Frontal cortex (tissue), 3 donors: ENCODE measurements at regions not wholly inside any gene's neighbourhood (a gene's known extent, or its start where the extent isn't known, plus 50 kb on each side); places are given as distances from the start of the nearest gene placed in this dataset.
"Not testable (repeated sequence)": the region's sequence is repeated elsewhere in the genome, so short reads cannot be mapped to it uniquely, and the experiment has no call there.

Source experiments
- DNase-seq, 2 donors: peaks; one replicate each; pipeline ENCODE4 v3.0.0; 2012; ENCODE audit warnings: low spot score in 2 of 2
- FAIRE-seq: peaks from 2 replicates; lab custom pipeline; 2012; peaks lifted over from hg19 to GRCh38; lab: Jason Lieb, UNC
- donor health status: control.
- donor health status: control.
- donor health status: control.

- FAIRE-seq (no peak), DNase-seq (no peak)
Measured at GRCh38 chr13:38166116-38166515, 183.5 kb upstream of the UFM1 start.

DNA sequence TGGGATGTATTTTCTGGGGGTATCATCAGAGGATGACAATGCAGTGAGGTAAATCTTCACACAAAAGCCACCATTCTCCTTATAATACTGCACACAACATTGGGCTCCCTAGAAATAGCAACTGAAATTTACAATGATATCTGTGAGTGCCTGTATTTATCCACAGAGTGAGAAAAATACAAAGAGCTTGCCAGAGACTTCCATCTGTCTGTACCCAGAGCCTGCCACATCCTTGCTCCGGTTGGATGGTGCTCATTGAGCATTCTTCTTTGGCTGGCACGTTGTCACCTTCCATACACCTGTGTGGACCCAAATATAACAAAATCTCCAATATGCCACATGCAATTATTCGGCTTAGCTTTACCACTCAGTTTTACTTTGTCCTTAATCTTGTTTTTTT, 189.5 kb upstream of the UFM1 start:
- DNase-seq (no peak), FAIRE-seq (no peak)

DNA sequence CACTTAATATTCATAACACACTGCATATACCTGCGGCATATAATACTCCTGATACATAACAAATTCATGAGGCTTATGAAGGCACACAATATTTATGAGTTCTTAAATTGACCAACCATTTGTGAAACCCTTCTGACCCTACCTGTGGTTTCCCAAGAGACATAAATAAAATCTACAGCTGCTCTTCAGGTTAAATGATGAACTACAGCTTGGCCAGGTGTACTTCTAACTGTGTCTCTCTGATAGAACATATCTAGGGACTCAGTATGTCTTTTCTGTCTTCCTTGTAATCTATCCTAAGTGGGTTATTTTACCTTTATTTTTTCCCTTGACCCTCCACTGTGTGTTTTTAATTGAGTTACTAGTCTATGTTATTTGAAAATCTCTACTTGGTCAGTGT, 189.9 kb upstream of the UFM1 start:
- no peak for FAIRE-seq
- no peak for DNase-seq

GRCh38 chr13:38147050-38147449, 202.6 kb upstream of the UFM1 start:
- FAIRE-seq (no peak), DNase-seq (no peak)

DNA sequence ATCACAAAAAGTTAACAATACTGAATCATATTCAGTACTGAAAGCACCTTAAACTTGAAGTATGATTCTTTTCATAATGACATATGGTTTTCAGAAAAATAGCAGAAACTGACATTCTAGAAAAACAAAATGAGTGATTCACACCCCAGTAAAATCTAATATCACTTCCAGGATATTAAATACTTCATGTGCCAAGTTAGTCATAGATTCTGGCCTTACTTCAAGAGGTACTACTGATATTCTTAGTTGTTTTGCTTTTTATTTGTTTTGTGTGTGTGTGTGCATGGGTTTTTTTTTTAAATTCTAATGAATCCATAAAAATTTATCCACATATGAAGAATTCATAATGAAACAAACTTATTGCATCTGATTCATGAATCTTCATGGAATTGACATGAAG, 207.9 kb upstream of the UFM1 start:
- no peak for FAIRE-seq
- DNase-seq, result no peak

GRCh38 chr13:38135592-38135991, 214.1 kb upstream of the UFM1 start:
- no peak for DNase-seq
- no peak for FAIRE-seq

DNA sequence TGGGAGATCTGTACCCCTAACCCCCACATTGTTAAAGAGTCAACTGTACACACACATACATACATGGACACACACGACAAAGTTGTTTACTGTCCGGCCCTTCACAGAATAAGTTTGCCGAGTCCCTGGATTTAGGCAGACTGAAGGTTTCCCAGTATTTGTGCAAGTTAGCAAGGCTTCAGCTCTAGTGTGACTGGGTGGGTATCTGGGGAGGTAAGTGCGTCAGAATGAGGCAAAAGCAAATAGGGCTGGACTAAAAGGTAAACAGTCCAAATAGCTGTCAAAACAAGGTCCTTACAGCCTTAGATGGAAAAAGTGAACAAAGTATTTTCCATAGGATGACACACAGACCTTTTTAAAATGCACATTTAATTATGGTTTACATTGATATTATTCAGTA, 228.4 kb upstream of the UFM1 start:
- FAIRE-seq (no peak), DNase-seq (no peak)

DNA sequence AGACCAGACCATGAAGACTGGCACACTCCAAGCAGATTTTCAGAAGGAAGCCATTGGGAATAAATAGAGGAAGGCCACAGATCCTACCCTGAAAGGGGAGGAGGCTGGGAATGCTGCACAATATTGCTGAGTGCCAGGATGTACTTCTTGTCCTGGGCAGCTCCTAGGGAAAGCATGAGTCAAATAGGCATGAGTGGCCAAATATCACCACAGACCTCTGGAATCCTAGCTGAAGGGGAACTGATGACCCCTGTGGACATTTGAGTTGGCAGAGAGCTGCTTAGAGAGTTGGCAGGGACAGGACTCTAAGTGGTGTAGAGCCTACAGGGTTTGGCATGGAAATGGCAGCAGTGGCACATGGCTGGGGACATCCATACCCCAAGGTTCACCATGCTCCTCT, 234.3 kb upstream of the TRPC4 start:
- DNase-seq (no peak), FAIRE-seq (no peak)

DNA sequence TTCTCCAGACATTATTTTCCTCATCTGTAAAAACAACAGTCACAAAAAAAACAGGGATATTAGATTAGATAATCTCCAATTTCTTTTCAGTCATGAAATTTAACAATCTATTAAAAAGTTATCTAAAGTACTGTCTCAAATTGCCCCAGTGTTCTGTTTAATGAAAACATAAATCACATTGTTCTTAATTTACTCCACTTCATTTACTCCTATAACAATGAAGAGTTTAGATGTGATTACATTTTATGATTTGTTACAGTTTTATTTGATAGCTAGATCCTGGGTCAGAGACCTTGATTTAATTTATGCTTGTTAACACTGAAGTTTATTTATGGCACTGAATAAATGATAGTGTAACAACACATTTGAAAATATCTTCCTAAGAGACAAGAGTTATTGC, 230.2 kb upstream of the TRPC4 start:
- FAIRE-seq (no peak), DNase-seq (no peak)

GRCh38 chr13:38093425-38093824, 223.9 kb upstream of the TRPC4 start:
- DNase-seq, result no peak
- FAIRE-seq, result no peak

- DNase-seq (no peak), FAIRE-seq (no peak)
Measured at GRCh38 chr13:38090913-38091312, 221.3 kb upstream of the TRPC4 start.

GRCh38 chr13:38086721-38087120, 217.1 kb upstream of the TRPC4 start:
- FAIRE-seq (no peak), DNase-seq (no peak)

DNA sequence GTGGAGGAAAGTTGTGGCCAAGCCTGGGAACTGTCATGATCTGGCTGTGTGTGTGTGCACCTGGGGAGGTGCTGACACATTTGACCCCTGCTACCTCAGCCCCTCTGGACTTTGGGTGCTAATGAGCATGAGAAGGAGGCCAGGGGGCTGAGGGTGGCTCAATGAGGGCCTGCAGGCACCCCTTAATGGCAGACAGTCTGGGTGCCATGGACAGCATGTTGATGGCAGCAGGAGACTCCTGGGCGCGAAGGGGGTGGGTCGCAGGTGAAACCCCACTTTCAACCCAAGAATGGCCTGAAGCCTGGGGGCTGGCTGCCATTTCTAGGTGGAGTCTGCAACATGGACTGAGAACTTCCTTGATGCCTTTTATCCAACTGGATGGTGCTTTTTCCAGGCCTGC, 216.4 kb upstream of the TRPC4 start:
- DNase-seq (no peak), FAIRE-seq (no peak)

- FAIRE-seq, result no peak
- DNase-seq, result no peak
Measured at GRCh38 chr13:38073931-38074330, 204.4 kb upstream of the TRPC4 start.

DNA sequence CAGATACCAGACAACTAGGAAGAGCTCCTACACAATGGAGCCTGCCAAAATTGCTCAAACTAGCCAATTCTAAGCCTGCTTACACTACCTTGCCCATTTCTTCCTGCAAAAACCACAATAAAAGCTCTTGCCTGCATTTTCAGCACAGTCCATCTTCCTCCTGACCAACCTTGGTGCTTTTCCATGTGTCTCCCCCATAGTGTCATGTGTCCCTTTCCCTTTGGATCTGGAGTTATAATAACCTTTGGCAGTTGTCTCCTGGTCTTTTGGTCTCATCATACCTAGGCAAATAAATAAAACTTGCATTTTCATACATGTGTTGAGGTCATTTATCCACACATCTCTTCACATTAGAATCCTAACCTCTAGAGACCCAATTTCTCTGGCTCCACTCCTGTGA, 203.1 kb upstream of the TRPC4 start:
- no peak for FAIRE-seq

GRCh38 chr13:38071340-38071739, 201.8 kb upstream of the TRPC4 start:
- DNase-seq, FAIRE-seq: not testable (repeated sequence)

More for the DNA sequence above, 203.1 kb upstream of the TRPC4 start:
- no peak for DNase-seq

- no peak for FAIRE-seq
Measured at GRCh38 chr13:38053896-38054295, 184.3 kb upstream of the TRPC4 start.

DNA sequence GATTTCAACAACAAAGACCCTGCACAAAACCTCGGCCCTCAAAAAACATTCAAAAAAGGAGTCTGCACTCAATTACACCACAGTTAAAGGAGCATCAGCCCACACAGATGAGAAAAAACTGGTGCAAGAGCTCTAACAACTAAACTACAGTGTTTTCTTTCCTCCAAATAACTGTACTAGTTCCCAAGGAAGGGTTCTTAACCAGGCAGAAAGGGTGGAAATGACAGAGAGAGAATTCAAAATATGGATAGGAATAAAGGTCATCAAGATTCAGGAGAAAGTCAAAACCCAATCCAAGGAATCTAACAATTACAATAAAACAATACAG, 176.4 kb upstream of the TRPC4 start:
- FAIRE-seq (no peak), DNase-seq (no peak)

More at GRCh38 chr13:38053896-38054295, 184.3 kb upstream of the TRPC4 start:
- DNase-seq, result no peak

DNA sequence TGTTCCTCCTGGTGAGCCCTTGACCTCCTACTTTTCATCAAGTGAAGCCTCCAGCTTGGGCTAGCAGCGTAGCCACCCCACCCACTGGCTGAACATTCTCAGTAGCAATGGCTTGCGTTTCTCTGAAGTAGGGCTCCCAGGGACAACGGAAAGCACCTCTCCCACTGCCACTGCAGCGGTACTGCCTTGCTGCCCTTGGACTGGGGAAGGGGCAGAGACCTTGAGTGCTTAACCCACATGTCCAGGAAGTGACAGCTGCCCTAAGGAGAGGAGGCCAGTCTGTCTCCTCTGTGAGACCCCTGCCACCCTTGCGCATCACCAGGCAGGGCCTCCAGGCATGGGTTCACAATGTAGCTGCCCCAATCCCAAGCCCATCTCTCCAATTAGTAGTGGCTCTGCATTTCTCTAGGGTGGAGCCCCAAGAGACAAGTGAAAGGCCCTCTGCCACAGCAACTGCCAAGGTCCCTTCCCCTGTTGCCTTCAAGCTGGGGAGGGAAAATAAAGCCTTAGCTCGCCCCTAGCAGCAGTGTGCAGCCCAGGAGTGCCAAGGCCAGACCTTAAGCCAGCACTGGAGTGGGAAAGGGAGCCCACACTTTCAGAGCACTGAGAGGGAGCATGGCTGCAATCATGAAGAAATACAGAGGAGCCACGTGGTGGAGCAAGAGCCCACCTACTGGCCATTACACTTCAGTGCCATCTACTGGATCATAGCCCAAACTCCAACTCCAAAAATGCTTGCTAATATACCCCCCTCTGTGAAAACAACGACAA, 175.9 kb upstream of the TRPC4 start:
- FAIRE-seq (no peak), DNase-seq (no peak)

- FAIRE-seq, result no peak
- no peak for DNase-seq
Measured at GRCh38 chr13:38044067-38044466, 174.5 kb upstream of the TRPC4 start.

- FAIRE-seq (no peak), DNase-seq (no peak)
Measured at GRCh38 chr13:38042771-38043170, 173.2 kb upstream of the TRPC4 start.

DNA sequence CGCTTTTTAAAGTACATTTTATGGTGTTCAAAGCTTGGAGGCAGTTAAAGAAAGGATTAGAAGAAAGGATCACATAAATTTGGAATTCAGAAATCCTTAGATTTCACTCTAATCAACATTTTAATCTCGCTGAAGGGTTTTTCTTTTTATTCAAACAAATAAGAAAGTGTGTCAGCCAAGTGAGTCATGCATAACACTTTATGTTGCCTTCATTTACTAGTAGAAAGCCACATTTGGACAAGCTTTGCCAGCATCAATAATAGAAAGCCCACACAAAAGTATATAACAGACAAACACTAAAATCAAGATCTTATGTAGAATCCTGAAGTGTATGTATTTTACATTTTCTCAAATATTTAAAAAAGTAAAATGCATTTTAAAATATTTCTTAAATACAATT, 154.9 kb upstream of the TRPC4 start:
- FAIRE-seq (no peak), DNase-seq (no peak)
